ENCODE measurements at regions not wholly inside any gene's neighbourhood (a gene's known extent, or its start where the extent isn't known, plus 50 kb on each side); places are given as distances from the start of the nearest gene placed in this dataset.

- TF ChIP-seq CTCF (IDR thresholded peaks at IDR 0.05) (no peak), POLR2A (IDR thresholded peaks at IDR 0.05) (no peak)
Measured at GRCh38 chr18:56166914-56167313, 471.5 kb downstream of the TXNL1 start.
